HuH-7 (cell line): ENCODE measurements at regions not wholly inside any gene's neighbourhood (a gene's known extent, or its start where the extent isn't known, plus 50 kb on each side); places are given as distances from the start of the nearest gene placed in this dataset.

Experiments
- DNase-seq: peaks from one replicate; pipeline ENCODE4 v3.0.0; 2011; ENCODE audit warnings: low spot score

DNA sequence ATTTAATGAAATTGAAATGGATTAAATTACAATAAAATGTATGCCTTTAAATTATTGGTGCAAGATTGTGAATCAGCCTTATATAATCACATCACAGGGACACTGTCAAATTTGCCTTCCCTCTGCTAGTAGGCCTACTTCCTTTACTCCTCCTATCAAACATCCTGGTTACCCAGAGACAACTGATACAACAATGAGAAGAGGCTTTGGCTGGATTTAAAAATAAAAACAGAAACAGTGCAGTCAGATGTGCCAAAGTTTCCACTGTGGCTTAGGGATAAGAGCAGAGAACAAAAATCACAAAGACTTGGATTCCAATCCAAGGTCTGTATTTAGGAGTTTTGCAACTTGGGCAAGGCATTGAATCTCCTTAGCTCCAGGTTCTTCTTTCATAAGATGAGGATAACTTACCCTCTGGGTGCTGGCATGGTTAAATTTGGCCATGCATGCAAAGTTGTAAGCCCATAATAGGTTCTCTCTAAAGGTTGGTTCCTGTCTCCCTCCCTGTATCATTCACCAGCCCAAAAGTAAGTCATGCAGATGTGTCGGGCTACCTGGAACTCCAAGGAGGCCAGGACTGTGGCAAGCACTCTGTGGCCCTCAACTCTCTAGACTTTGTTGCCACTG, 99.3 kb upstream of the LRATD1 start:
- DNase-seq: no peak

DNA sequence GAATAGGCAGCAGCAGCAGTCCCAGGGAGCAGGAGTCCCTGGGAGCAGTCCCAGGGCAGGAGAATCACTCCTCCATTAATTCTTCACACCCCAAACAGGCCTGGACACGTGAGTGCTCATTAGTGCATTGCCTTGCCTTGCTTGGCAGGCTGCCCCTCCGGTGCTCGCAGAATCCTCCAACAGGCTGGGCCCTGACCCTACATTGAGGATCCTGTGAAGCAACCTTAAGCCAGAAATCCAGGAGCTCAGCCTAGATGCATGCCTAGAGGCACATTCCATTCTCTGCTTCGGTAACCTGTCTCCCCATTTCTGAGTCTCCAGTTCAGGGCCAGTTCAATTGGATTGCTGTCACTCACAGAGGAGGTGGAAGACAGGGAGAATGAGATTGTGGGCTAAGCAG, 97.4 kb upstream of the LRATD1 start:
- DNase-seq: no peak

DNA sequence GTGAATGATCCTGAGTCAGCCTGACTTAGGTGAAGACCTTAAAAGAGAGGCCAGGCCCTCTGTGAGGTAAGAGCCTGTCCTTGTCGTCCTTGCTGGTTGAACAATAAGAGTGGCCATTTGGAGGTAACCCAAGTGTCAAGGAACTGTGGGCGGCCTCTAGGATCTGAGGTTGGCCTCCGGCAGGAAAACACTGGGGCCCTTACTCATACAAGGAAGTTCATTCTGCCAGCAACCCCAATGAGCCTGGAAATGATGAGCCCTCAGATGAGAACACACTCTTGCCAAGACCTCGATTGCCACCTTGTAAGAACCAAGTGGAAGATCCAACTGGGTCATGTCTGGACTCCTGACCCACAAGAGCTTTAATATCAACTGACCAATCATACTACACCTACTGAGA, 95.5 kb upstream of the LRATD1 start:
- DNase-seq: no peak

DNA sequence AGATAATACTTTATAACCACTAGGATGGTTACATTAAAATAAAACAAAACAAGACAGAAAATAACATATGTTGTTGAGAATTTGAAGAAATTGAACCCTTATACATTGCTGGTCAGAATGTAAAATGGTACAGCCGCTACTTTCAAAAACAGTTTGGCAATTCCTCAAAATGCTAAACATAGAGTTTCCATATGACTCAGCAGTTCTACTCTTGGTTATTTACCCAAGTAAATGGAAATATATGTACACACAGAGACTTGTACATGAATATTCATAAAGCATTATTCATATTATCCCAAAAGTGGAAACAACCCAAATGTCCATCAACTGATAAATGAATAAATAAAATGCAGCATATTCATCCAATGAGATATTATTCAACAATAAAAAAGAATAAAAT, 92.5 kb upstream of the LRATD1 start:
- no peak for DNase-seq

DNA sequence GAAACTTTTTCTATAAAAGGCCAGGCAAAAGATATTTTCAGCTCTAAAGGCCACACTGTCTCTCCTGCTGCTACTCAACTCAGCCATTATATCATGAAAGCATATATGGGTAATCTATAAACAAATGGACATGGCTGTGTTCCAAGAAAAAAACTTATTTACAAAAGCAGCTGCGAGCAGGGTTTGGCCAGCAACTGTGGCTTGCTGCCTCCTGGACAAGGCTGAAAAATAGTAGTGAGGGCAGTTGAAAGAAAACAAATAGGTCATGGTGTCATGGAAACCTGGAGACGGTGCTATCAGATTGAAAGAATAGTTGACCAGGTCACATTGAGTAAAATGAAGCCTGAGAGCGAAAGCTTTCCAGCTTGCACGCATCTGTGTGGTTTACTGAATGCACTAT, 89.2 kb upstream of the LRATD1 start:
- DNase-seq: peak; percentile 10

DNA sequence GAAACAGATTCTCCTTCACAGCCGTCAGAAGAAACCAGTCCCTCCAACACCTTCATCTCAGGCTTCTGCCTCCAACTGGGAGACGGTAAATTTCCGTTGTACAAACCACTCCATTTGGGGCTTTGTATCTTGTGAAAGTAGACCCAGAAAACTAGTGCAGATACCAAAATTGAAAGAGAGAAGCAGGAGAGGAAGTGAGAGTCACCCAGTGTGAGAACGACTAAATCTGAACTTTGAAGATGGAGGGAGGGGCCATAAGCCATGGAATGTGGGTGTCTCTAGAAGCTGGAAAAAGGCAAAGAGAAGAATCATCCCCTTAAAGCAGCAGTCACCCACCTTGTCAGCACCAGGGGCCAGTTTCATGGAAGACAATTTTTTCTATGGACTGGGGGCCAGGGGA, 88.3 kb upstream of the LRATD1 start:
- DNase-seq: no peak

DNA sequence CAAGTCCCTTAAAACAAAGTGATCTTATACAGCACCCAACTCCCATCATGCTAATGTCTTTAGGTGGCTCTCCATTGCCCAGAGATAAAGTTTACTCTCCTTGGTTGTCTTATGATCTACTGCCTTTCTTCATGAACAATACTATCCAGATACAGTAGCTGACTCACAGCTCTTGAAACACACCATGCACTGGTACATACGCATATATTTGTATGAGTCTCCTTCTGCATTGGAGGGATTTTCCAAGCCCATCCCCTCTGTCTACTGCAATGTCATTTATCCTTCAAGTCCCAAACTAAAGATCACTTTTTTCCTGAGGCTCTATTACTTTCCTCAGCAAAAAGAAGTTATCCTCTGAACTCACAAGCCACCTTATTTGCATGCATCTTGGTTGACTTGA, 84.7 kb upstream of the LRATD1 start:
- DNase-seq: no peak

DNA sequence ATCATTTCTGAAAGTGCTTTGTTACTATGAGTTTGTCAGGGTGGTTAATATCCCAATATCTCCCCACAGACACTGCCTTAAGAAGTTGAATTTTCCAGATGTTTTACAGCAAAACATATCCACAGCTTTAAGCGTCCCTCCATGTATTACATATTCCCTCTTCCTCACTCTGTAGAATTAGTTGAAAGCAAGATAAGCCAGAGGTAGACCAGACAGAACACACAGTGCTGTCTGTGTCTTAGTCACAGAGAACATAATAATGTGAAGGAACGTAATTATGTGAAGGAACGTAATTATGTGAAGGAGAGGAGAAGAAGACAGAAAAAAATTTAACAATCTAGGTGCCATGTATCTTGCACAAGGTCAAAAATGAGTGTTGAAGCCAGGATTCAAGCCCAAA, 81.9 kb upstream of the LRATD1 start:
- DNase-seq: no peak

DNA sequence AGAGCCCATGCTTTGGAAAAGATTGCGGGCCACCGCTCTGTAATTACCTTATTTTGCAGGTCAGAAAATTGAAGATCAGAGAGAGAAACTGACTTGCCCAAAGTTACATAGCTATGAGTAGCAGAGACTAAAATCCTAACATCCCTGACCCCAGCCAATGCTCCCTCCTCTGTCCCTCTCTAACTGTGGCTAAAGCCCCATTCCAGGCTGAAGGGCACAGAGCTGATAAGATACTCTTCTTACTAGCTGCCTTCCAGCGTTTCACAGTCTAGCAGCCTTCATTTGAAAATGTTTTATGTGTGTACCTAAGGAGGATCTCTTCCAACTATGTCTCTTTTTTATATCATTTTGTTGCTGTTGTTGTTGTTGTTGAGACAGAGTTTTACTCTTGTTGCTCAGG, 81.4 kb upstream of the LRATD1 start:
- no peak for DNase-seq

DNA sequence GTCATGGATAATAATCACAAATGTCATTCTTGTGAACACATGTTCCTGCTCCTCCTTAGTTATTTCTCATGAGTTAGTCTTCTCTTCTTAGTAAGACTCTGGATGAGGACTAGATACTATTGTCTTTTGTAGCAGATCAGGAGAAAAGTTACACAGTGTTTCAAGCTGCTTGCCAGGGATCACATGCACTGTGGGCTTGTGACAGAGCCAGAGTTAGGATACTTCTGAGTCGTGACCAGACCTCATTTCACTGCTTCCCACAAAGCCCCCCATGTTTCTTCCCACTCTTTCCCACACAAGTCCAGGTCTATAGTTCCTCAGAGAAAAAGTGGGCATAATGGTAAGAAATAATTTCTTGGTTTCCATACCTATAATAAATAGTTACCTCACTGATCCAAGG, 80.2 kb upstream of the LRATD1 start:
- DNase-seq: no peak

DNA sequence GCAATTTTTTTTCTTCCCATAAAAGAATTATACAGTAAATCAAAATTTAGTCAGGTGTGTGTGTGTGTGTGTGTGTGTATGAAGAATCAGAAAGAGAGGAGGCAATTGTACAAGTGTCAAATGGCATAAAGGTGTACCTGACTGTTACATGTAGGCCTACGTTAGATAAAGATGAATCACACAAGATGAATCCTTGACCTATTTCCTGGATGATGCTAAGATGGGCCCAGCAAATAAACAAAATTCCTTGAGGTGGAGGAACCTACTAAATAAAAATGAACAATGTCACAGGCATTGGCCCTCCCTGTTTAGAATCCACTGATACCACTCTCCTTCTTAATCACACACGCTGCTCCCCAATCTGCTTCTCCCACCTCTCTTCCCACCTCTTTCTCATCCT, 79.7 kb upstream of the LRATD1 start:
- DNase-seq: no peak

DNA sequence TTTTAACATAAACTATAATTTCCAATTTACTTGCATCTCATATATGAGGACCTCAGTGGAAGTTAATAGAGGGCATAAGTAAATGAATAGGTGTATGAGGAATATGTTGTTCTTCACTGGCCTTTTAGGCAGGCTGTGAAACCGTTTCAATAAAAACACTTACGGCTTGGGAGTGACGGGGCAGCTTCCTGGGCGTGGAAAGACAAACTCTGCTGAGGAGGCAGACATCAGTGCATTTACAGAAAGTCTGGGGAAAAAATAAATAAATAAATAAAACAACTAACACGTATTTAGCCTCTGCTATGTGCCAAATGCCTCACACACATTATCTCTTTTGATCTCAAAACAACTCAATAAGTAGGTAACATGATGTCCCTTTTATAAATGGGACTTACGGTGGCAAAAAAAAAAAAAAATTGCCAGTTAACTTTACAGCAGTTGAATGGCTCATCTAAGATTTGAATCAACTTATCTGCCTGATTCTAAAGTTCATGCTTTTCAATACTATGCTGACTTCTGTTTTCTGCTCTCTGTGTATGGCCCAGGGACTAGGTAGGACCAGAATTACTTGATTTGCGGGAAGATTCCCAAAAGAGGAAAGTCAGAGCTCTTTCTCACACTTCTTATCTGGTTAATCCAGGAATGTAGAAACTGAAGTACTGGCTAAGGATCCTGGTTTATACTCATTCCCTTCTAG, 77.5 kb upstream of the LRATD1 start:
- DNase-seq: no peak

DNA sequence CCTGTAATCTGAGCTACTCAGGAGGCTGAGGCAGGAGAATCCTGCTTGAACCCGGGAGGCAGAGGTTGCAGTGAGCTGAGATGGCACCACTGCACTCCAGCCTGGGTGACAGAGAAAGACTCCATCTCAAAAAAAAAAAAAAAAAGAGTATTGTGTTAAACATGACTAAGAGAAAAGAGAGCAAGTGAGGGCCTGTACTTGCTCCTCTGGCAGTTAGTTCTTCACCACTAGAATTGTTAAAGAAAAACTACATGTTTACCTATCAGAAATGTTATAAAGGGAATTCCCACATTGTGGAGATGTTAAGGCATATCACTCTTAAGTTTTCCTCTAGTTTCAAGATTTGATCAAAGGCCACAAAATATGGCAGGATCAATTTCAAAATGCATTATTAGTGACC, 75.4 kb upstream of the LRATD1 start:
- no peak for DNase-seq

DNA sequence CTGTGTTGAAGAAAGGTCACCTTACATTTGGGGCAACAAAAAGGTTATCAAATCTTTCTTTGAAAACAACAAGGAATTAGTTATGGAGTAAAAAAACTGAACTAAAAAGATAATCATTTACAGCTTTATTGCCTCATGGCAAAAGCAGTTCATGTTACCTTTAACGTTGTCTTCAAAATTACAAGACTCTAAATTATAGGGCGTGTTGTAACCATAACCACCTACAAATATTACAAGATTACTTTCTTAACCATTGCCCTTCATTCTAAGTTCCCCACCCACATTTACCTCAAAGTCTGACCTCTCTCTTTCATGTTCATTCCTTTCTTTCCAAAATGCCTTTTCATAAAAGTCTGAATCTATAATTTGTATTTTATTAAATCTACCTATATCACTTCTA, 74.6 kb upstream of the LRATD1 start:
- DNase-seq: no peak

DNA sequence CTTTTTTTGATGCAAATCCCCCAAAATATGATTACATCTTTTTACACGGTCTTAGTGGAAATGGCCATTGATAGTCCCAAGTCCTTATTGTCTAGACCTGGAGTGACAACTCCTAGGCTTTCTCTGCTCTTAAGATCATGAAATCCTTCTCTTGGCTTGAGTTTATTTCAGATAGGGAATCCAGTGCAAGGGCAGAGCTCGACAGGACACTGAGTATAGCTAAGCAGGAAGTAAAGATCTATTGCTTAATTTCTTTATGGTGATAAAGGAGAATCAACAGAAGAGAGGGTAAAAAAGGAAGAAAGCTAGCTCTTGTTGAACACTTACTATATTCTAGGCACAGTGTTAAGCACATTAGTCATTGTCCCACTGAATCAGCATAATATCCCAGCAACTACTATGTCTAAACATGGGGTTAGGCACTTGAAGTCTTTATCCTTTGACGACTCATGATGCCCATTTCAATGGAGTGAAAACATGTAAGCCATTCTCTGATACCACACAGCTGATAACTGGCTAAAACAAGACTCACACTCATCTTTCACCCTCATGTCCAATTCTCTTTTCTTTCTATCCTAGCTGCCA, 74.1 kb upstream of the LRATD1 start:
- no peak for DNase-seq

DNA sequence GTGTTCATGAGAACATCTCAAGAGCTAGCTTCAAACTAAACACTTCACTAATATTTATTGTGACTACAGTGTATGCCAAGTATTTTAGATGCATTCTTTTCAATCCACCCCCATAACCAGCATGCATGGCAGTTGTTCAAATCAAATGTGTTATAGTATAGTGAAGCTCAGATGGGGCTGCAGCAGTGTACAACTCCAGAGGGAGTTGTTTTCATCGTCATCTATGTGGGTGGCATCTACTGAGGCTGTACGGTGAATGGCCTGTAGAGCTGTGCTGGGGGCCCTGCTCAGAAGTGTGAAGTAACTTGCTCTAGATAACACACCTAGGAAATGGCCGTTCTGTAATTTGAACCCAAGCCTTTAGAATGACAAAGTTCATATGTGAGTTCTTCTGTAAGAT, 71.8 kb upstream of the LRATD1 start:
- DNase-seq: no peak

DNA sequence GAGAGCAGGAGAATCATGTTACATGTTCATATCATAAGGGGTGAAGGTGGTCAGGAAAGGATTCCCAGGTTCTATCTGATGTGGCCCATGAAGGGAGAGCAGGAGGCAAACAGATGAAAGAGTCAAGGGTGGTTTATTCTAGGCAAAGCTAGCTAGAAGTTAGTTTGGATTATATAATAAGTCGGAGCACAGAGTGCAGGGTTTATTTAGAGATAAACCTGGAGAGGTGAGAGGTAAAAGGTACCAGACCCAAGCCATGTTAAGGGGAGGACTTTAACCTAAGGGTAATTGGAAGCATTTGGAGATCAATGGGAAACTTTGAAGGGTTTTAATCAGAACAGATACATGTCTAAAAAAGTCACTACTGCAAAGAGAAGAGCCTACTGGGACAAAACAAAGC, 69.2 kb upstream of the LRATD1 start:
- DNase-seq: no peak

DNA sequence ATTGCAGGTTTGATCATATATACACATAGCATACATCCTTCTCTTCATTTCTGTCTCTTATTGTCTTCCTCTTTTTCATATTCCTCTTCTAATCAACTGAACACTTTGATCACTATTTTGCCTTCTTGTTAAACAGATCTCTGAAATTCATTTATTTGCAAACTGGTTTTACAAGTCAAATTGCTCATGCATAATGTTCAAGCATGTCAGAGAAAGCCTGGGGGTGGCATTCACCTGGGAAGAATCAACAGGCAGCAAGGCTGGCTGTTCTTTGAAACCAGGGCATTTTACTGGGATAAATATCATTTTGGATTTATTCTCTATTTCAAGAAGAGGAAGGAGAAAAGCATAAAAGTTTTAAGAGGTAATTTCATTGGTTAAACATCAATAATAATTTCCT, 66.9 kb upstream of the LRATD1 start:
- DNase-seq: no peak

DNA sequence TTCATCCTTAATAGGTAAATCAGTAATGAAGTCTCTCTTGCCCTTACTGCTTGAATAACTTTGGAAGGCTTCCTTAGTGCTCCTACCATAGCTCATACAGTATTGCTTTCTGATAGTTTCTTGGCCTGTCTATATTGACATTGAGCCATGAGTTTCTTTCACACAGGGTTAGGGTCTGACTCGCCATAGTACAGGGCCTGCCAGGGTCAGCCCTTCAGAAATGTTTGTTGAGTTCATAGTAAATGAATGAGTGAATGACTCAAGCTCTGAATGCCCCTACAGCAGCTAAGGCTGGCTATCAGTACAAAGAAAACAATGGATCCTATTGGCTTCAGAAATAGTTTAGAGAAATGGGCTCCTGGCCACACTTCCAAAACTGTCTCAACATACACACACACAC, 65.0 kb upstream of the LRATD1 start:
- no peak for DNase-seq

DNA sequence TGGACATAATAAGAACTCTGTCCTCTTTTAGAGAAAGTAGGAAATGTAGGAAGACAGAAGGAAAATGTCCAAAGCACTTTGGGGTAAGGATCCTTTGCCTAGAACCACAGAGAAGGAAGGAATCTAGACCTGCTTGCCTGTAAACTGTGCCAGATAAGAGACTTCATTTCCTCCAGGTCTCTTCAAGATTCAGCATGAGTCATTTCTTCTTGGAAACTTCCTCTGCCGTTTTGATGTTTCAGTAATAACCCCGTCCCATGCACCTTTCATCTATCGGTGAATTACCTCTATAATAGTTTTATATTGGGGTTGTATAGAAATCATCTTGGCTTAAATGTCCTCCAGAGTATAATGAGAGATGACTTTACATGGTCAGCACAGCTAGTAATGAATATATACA, 63.2 kb upstream of the LRATD1 start:
- no peak for DNase-seq

DNA sequence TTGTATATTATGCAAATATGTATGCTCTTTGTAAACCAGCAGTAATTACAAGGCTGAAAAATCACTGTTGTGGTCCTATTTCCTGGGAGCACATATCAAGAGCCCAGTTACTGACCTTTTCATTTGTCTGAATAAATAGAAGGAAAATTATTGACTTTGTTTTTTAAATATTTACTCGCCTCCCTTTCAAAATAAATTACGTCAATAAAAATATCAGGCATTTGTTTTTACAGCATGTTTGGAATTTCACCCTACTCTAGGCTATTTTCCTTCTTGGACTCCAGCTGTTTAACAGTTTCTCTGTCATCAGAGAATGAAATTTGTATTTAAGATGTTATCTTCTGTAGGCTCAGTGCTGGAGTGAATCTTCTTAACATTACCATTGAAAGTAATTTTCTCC, 59.9 kb upstream of the LRATD1 start:
- DNase-seq: no peak

DNA sequence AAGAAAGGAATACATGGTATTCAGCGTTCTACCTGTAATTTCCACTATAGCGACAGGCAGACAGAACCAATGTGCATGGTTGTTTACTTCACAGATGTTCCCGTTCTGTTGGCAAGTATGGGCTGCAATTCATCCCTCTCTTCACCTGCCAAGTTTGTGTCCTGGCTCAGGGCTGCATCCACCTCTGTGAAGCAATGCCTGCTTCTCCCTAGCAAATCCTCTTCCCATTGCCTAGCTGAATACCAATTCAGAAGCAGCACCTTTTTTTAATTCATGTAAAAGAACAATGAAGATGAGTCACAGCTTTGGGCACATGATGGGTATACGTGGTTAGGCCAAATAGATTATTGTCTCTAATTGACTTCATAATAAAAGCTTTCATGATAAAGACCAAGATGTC, 54.7 kb upstream of the LRATD1 start:
- DNase-seq: no peak
